GM12878 (cell line): ENCODE measurements at regions not wholly inside any gene's neighbourhood (a gene's known extent, or its start where the extent isn't known, plus 50 kb on each side); places are given as distances from the start of the nearest gene placed in this dataset.

Experiments used
- ATAC-seq: fragments of 200-7000 bp; cut with Tn5 transposase; 3 replicates; pipeline ENCODE4 v1.9.1; 2020; ENCODE audit warnings: mild to moderate bottlenecking, moderate library complexity
- BruUV-seq: library from RNA; stranded (reverse); fragments of 400-500 nt; replicated peaks from 2 replicates; lab custom pipeline; 2021; lab: Mats Ljungman, UMichigan
- CTCF ChIA-PET: fragments of 300-600 bp; sonication (Branson Sonifier 250); formaldehyde crosslinking; extraction: SDS; loops from one replicate; lab custom pipeline; 2021; ENCODE audit warnings: inconsistent platforms; lab: Yijun Ruan, JAX
- POLR2A ChIA-PET: fragments of 350-600 bp; formaldehyde crosslinking; extraction: SDS; loops from one replicate; lab custom pipeline; 2021; ENCODE audit warnings: inconsistent platforms; lab: Charles Lee
- RAD21 ChIA-PET: fragments of 300-600 bp; sonication (Branson Sonifier 250); formaldehyde crosslinking; loops from one replicate; lab custom pipeline; 2023; ENCODE audit warnings: antibody characterized with exemption; ENCODE audit not compliant: unreplicated experiment; lab: Charles Lee
- SMC1A ChIA-PET: fragments of 300-600 bp; sonication (Branson Sonifier 250); formaldehyde crosslinking; loops from one replicate; lab custom pipeline; 2023; ENCODE audit not compliant: unreplicated experiment, uncharacterized antibody; lab: Charles Lee
- DNase-seq: peaks from one replicate; pipeline ENCODE4 v3.0.0-alpha.2; 2011; ENCODE audit warnings: low read depth, low spot score
- FAIRE-seq: peaks from 3 replicates; lab custom pipeline; 2011; peaks lifted over from hg19 to GRCh38; lab: Jason Lieb, UNC
- H2AFZ ChIP-seq: 2 replicates; pipeline ENCODE4 v1.6.0; 2011; ENCODE audit warnings: low read depth, low read length, control low read depth; ENCODE audit not compliant: control insufficient read depth
- H3K27ac ChIP-seq: 2 replicates; pipeline ENCODE4 v1.5.1; 2011; ENCODE audit warnings: control low read depth; ENCODE audit not compliant: control insufficient read depth, insufficient read depth
- H3K27me3 ChIP-seq, 2 experiments: replicated peaks in 1 of 2; 2 replicates each; pipeline versions ENCODE4 v1.6.0 to v1.6.1; 2011; ENCODE audit warnings: low read length in 1 of 2; ENCODE audit not compliant: control insufficient read depth in 2 of 2, insufficient read depth in 2 of 2
- H3K36me3 ChIP-seq, 2 experiments: 2 replicates each; pipeline ENCODE4 v1.5.1; 2011; ENCODE audit warnings: low read length in 1 of 2; ENCODE audit not compliant: control insufficient read depth in 2 of 2, insufficient read depth in 2 of 2
- H3K4me1 ChIP-seq: 2 replicates; pipeline ENCODE4 v1.6.1; 2011; ENCODE audit warnings: mild to moderate bottlenecking, low read length, moderate library complexity, mixed read lengths; ENCODE audit not compliant: control insufficient read depth, insufficient read depth
- H3K4me2 ChIP-seq: 2 replicates; pipeline ENCODE4 v1.6.0; 2011; ENCODE audit warnings: control low read depth; ENCODE audit not compliant: control insufficient read depth, insufficient read depth
- H3K4me3 ChIP-seq: fragments of 200-600 bp; sonication (generic); 2 replicates; pipeline ENCODE4 v1.5.1; 2016
- H3K79me2 ChIP-seq: 2 replicates; pipeline ENCODE4 v1.6.0; 2011; ENCODE audit warnings: low read length; ENCODE audit not compliant: control insufficient read depth, insufficient read depth
- H3K9ac ChIP-seq: 2 replicates; pipeline ENCODE4 v1.8.0; 2011; ENCODE audit warnings: low read length, control low read depth, mixed read lengths; ENCODE audit not compliant: control insufficient read depth, insufficient read depth
- H3K9me3 ChIP-seq: replicated peaks from 3 replicates; pipeline ENCODE4 v1.5.1; 2011; ENCODE audit warnings: mild to moderate bottlenecking, low read length; ENCODE audit not compliant: control insufficient read depth, insufficient read depth
- H4K20me1 ChIP-seq: 2 replicates; pipeline ENCODE4 v1.6.0; 2011; ENCODE audit not compliant: control insufficient read depth, insufficient read depth
- KAT2A ChIP-seq: conservative IDR thresholded peaks from 2 replicates; pipeline ENCODE4 v1.6.1; 2011; ENCODE audit warnings: low read depth, low read length; ENCODE audit not compliant: control insufficient read depth
- KLF5 ChIP-seq: fragments of 450-650 bp; IDR thresholded peaks from 2 replicates; pipeline ENCODE4 v1.6.1; 2014; ENCODE audit warnings: mild to moderate bottlenecking; ENCODE audit not compliant: partially characterized antibody
- LARP7 ChIP-seq: fragments of 450-650 bp; IDR thresholded peaks from 2 replicates; pipeline ENCODE4 v1.6.1; 2017; ENCODE audit warnings: mild to moderate bottlenecking
- NR2C2 ChIP-seq: IDR thresholded peaks from 2 replicates; pipeline ENCODE4 v1.6.1; 2011; ENCODE audit warnings: borderline replicate concordance, low read depth; ENCODE audit not compliant: control insufficient read depth, insufficient read length
- NRF1 ChIP-seq: conservative IDR thresholded peaks from 2 replicates; pipeline ENCODE4 v1.6.1; 2011; ENCODE audit warnings: mild to moderate bottlenecking, low read depth, low read length, improper control_type of control experiment
- SMAD5 ChIP-seq: IDR thresholded peaks from 2 replicates; pipeline ENCODE4 v1.6.1; 2016; ENCODE audit warnings: antibody characterized with exemption, low read depth
- SPI1 ChIP-seq: IDR thresholded peaks from 2 replicates; pipeline ENCODE4 v1.6.1; 2011; ENCODE audit warnings: low read depth, mild to moderate bottlenecking, low read length, moderate library complexity, borderline replicate concordance; ENCODE audit not compliant: insufficient read depth
- WGBS: methylation state at CpG from one replicate; pipeline ENCODE4 v1.1.6; 2016; ENCODE audit warnings: low lambda C conversion rate; ENCODE audit not compliant: insufficient replicate concordance, insufficient coverage; ENCODE audit errors: missing lambda C conversion rate; 5-methylcytosine and 5-hydroxymethylcytosine counted together
- in situ Hi-C: fragments of 300-500 bp; cut with MboI; formaldehyde crosslinking; loops from 9 replicates; pipeline ENCODE4 v1.14.3; 2018; ENCODE audit warnings: mixed read lengths
- intact Hi-C: fragments of 100-400 bp; cut with micrococcal nuclease; formaldehyde crosslinking; loops from one replicate; pipeline ENCODE4 v1.14.2; 2022; ENCODE audit not compliant: unreplicated experiment
- TF ChIP-seq, protein P1 (sequence below): fragments of 450-650 bp; IDR thresholded peaks from 2 replicates; pipeline ENCODE4 v1.6.1; 2014; ENCODE audit warnings: mild to moderate bottlenecking
- TF ChIP-seq, protein P2 (sequence below): IDR thresholded peaks from 2 replicates; pipeline ENCODE4 v1.6.1; 2011; ENCODE audit warnings: borderline replicate concordance, low read depth, mild to moderate bottlenecking, moderate library complexity, low read length; ENCODE audit not compliant: insufficient read depth, poor library complexity, severe bottlenecking
- TF ChIP-seq, protein P3 (sequence below), 3 experiments: IDR thresholded peaks in 2 of 3; conservative IDR thresholded peaks in 1 of 3; 2 replicates each; pipeline ENCODE4 v1.5.1; 2011; ENCODE audit warnings: low read depth in 3 of 3, low read length in 3 of 3, mild to moderate bottlenecking in 3 of 3, control low read depth in 2 of 3, moderate library complexity in 2 of 3, inconsistent platforms in 1 of 3, mixed read lengths in 1 of 3; ENCODE audit not compliant: control insufficient read depth in 2 of 3, insufficient read depth in 1 of 3; ENCODE audit errors: extremely low read depth in 1 of 3

DNA sequence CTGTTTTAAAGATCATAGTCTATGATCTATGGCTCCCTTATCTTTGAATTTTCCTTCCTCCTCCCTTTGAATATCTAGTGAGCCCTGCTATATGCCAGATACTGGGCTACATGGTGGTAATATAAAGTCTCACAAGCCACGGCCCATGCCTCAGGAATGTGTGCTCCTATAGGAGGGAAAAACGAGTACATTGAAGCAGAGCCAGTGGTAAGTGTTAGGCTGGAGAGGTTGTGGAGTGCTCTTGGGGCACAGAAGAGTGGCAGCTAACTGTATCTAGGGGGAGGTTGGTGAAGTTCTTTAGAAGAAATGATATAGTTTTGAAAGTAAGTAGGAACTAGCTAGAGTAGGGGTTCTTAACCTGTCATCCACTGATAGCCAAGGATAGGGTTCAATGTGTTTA, 105.8 kb upstream of the PMFBP1 start (continued):
- TF ChIP-seq, protein P1, sequence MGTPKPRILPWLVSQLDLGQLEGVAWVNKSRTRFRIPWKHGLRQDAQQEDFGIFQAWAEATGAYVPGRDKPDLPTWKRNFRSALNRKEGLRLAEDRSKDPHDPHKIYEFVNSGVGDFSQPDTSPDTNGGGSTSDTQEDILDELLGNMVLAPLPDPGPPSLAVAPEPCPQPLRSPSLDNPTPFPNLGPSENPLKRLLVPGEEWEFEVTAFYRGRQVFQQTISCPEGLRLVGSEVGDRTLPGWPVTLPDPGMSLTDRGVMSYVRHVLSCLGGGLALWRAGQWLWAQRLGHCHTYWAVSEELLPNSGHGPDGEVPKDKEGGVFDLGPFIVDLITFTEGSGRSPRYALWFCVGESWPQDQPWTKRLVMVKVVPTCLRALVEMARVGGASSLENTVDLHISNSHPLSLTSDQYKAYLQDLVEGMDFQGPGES: no peak
- TF ChIP-seq LARP7 (no peak), SMAD5 (no peak), NRF1 (no peak), NR2C2 (no peak), KAT2A (no peak)
- TF ChIP-seq, protein P2, sequence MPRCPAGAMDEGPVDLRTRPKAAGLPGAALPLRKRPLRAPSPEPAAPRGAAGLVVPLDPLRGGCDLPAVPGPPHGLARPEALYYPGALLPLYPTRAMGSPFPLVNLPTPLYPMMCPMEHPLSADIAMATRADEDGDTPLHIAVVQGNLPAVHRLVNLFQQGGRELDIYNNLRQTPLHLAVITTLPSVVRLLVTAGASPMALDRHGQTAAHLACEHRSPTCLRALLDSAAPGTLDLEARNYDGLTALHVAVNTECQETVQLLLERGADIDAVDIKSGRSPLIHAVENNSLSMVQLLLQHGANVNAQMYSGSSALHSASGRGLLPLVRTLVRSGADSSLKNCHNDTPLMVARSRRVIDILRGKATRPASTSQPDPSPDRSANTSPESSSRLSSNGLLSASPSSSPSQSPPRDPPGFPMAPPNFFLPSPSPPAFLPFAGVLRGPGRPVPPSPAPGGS: no peak

DNA sequence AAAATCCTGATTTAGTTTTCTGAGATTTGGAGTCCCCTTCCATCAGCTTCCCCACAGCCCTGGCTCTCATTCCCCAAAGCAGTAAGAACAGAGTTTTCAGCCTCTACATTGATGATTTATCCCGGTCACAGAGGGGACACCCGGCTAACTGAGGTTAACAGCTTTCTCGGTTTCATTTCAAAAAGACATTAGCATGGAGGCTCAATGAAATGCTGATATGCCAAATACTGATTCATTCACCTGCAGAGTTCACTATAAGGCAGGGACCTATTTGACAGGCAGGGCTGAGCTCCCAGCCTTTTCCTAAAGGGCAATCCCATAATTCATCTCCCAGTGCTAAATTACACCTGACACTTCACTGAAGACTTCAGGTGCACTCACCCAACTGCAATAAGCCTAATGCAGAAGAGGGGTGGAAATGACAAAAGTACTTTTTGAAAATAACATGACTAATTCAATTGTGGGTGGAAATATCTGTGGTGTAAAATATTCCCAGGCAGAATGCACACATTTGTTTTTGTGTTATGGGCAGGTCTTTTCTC, 99.8 kb upstream of the PMFBP1 start:
- Histone ChIP-seq H3K9me3 (no peaks in the 10 kb centered on the region), H3K27me3 (no peaks in the 10 kb centered on the region), H3K27ac (no peak overlapping the region), H3K9ac (no peak overlapping the region), H3K36me3 (no peaks in the 10 kb centered on the region), H3K79me2 (no peaks in the 10 kb centered on the region), H4K20me1 (no peaks in the 10 kb centered on the region), H3K4me3 (no peak overlapping the region), H2AFZ (no peak overlapping the region), H3K4me1 (no peaks in the 10 kb centered on the region), H3K4me2 (no peak overlapping the region)
- SMC1A ChIA-PET: interaction anchor here (0.7 to 1.2 kb wide), 2 partner anchors 9 to 195 kb away, joined by 3 to 4 read pairs; no protein-coding TSS in a partner anchor
- ATAC-seq (no peak), FAIRE-seq (no peak), DNase-seq (no peak)
- WGBS: 79% methylated on average over 3 of the region's 3 CpGs
- RAD21 ChIA-PET: no interaction called here
- CTCF ChIA-PET: no interaction called here
- TF ChIP-seq SPI1 (no peak), KLF5 (no peak)
- TF ChIP-seq, protein P3, sequence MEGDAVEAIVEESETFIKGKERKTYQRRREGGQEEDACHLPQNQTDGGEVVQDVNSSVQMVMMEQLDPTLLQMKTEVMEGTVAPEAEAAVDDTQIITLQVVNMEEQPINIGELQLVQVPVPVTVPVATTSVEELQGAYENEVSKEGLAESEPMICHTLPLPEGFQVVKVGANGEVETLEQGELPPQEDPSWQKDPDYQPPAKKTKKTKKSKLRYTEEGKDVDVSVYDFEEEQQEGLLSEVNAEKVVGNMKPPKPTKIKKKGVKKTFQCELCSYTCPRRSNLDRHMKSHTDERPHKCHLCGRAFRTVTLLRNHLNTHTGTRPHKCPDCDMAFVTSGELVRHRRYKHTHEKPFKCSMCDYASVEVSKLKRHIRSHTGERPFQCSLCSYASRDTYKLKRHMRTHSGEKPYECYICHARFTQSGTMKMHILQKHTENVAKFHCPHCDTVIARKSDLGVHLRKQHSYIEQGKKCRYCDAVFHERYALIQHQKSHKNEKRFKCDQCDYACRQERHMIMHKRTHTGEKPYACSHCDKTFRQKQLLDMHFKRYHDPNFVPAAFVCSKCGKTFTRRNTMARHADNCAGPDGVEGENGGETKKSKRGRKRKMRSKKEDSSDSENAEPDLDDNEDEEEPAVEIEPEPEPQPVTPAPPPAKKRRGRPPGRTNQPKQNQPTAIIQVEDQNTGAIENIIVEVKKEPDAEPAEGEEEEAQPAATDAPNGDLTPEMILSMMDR (IDR thresholded peaks at IDR 0.05 in 2 of 3, conservative IDR thresholded peaks at IDR 0.05 in 1 of 3; ENCODE audit: control insufficient read depth in 2 of 3, extremely low read depth in 1 of 3, insufficient read depth in 1 of 3, low read depth in 3 of 3, low read length in 3 of 3): no peak
- intact Hi-C loops (no loop called here), in situ Hi-C loops (no loop called here)
- POLR2A ChIA-PET: no interaction called here
- BruUV-seq: no TSS peak
